ENCODE measurements at regions not wholly inside any gene's neighbourhood (a gene's known extent, or its start where the extent isn't known, plus 50 kb on each side); places are given as distances from the start of the nearest gene placed in this dataset.
"Not testable (repeated sequence)": the region's sequence is repeated elsewhere in the genome, so short reads cannot be mapped to it uniquely, and the experiment has no call there.

DNA sequence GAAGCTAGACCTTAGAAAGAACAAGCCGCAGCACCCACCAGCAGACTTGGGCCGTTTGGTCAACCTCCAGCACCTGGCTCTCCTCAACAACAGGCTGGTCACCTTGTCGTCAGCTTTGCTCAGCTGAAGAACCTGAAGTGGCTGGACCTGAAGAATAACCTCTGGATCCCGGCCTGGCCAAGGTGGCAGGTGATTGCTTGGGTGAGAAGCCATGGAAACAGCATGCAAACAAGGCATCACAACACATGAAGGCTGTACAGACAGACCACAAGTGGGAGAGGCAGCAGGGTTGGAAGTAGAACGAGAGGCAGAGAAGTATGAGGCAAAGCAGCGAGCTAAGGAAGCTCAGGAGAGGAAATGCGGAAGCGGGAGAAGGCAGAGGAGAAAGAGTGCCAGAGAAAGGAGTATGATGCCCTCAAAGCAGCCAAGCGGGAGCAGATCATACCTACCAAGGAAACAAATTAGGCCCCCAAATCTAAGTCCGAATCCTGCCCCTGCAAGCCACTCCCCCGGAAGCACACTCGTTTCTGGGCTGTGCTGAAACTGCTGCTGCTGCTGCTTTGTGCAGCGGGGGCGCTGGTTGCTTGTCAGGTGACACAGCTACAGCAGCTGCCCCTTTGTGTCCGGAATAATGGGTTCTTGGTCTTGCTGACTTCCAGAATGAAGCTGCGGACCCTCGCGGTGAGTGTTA is 121.6 kb upstream of the LGSN start:
- no peak for DNase-seq

DNA sequence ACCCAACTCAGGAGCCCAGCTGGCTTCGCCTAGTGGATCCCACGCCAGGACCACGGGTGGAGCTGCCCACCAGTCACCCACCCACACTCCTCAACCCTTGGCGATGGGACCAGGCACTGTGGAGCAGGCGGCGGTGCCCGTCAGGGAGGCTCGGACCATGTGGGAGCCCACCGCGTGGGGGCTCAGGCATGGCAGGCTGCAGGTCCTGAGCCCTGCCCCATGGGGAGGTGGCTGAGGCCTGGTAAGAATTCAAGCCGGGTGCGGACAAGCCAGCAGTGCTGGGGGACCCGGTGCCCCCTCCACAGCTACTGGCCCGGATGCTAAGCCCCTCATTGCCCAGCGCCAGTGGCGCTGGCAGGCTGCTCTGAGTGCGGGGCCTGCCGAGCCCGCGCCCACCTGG is 123.1 kb upstream of the LGSN start:
- no peak for DNase-seq

- no peak for DNase-seq
Measured at GRCh38 chr6:63444768-63445167, 125.0 kb upstream of the LGSN start.

DNA sequence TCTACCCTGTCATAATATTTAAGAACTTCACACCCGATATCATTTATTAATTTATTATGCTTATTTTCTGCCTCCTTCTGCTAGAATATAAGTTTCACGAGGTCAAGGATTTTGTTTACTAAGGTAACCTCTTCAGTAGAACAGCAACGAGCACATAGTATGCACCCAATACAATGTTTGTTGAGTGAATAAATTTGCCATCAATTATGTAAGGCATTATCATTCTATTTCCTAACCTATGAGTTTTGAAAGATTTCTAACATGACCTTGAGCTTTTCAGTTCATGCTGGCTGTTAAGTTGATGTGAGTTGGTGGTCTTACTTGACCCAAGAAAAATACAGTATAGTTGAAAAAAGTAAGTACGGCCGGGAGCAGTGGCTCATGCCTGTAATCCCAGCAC is 125.9 kb upstream of the LOC128125822 start:
- no peak for DNase-seq

DNA sequence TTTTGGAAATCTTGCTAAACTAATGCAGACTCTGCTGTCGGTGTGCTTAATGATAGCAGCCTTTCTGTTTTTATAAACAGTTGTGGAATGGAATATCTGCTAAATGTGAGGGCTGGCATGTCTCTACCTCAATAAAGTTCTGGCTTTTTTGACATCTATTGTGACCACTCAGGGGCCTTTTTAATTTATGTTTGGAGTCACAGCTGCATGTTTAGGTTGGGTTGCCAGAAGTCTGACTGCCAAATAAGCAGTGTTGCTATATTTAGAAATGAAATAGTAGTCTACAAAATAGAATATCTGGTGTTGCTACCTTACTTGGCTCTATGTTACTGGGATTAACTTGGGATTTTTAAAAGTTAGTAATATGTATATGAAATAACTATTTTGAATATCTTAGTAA is 125.1 kb upstream of the LOC128125822 start:
- no peak for DNase-seq

DNA sequence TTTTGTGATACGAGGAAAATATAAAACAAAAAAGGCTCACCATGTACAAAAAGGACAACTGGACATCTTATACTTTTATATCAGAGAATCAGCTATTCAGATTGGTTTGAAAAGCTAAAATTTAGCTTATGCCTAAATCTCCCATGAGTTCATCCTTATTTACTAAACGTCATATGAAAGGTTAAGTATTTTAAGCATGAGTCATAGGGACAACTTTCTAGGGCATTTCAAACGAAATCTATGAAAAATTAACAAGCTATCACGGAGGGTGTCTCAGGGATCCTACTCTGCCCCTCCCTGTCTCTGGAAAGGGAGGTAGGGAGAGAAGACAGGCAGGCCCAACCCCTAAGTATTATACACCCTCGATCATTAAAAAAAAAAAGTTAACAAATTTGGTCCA is 124.1 kb upstream of the LOC128125822 start:
- DNase-seq, result no peak

DNA sequence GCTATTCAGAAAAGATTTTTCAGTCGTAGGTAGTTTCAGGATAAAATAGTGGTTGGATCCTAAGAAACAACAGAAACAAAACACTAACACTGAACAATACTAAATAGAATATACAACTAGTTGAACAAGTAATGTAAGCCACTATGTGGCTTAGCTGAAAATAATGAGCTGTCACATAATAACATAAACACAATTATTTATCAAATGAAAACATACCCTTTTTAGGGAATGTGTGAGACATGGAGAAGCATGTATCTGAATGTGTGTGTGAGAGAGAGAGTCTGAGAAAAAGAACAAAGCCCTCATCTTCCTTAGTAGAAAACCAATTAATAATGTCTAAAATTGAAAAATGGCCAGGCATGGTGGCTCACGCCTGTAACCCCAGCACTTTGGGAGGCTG is 122.6 kb upstream of the LOC128125822 start:
- no peak for DNase-seq

DNA sequence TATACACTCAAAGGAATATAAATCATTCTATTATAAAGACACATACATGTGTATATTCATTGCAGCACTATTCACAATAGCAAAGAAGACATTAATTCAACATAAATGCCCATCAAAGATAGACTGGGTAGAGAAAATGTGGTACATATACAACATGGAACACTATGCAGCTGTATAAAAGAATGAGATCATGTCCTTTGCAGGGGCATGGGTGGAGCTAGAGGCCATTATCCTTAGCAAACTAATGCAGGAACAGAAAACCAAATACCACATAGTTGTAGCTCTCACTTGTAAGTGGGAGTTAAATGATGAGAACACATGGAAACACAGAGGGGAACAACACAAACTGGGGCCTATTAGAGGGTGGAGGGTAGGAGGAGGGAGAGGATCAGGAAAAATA is 121.0 kb upstream of the LOC128125822 start:
- no peak for DNase-seq

GRCh38 chr6:63452125-63452524 is 120.2 kb upstream of the LOC128125822 start:
- DNase-seq, result no peak

DNA sequence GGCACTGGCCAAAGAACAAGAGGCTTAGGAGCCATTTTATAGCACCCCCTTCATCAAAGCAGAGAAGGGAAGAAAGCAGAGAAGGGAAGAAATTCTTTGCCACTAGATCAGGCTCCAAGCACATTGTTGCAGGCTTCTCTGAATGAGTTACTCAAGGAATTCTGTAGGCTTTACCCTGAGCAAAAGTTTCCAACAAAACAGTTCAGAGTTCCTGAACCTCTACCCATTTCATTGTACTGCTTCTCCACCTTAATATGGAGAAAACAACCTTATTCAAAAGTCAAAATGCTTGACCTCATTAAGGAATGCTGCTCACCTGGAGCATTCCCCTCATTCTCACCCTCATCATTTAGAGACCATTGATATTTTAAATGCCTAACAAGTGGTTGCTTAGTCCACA is 115.5 kb upstream of the LOC128125822 start:
- DNase-seq, result no peak

- no peak for DNase-seq
Measured at GRCh38 chr6:63458480-63459115, 113.7 kb upstream of the LOC128125822 start.

DNA sequence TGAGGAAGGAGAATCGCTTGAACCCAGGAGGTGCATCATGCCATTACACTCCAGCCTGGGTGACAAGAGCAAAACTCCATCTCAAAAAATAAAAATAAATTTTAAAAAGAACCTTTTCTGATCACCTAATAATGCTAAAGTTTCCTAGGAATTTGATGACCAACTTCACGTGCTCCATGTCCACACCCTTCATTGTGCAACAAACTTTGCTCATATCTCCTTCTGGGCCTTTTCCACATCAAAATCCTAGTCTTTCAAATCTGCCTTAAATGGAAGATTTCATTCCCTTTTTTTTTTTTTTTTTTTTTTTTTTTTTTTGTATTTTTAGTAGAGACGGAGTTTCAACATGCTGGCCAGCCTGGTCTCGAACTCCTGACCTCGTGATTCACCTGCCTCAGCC is 112.5 kb upstream of the LOC128125822 start:
- DNase-seq, result no peak

- DNase-seq, result no peak
Measured at GRCh38 chr6:63460971-63461370, 111.3 kb upstream of the LOC128125822 start.

- DNase-seq, result no peak
Measured at GRCh38 chr6:63464060-63464459, 108.2 kb upstream of the LOC128125822 start.

GRCh38 chr6:63465750-63466149 is 106.5 kb upstream of the LOC128125822 start:
- no peak for DNase-seq

DNA sequence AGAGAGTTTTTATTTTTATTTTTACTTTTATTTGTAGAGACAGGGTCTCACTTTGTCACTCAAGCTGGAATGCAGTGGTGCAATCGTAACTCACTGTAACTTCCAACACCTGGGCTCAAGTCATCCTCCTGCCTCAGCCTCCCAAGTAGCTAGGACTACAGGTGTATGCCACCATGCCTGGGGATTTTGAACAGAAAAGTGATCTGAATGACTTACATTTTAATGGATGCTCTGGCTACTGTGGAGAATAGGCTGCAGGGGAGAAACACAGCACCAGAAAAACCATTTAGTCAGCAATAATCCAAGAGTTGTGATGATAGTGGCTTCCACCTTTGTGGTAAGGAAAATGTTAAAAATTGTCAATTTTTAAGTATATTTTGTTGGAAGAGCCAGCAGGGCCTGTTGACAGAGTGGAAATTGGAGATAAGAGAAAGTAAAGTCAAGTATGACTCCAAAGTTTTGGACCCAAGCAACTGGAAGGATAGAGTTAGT is 106.0 kb upstream of the LOC128125822 start:
- DNase-seq, result no peak

GRCh38 chr6:63467247-63467954 is 104.9 kb upstream of the LOC128125822 start:
- DNase-seq, result no peak

GRCh38 chr6:63471145-63471544 is 101.1 kb upstream of the LOC128125822 start:
- DNase-seq, result not testable (repeated sequence)

- DNase-seq, result no peak
Measured at GRCh38 chr6:63471654-63472053, 100.6 kb upstream of the LOC128125822 start.

DNA sequence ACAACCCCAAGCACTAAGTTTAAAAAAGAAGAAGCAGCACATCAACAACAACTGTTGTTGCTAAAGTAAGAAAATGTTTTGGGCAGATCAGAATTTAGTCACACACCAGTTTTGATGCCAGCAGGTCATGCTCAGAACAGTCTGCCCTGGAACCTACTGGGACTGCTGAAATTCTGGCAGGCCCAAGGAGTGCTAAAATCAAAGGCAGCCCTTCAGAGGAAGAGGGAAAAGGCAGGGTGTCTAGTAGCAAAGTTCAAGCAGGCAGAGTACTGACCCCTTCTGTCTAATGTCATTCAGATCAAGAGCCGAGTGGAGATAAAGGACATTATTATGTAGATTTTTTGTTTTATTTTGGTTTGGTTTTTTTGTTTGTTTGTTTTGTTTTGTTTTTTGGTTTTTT is 96.6 kb upstream of the LOC128125822 start:
- DNase-seq, result no peak

- no peak for DNase-seq
Measured at GRCh38 chr6:63476302-63476701, 96.0 kb upstream of the LOC128125822 start.

GRCh38 chr6:63477422-63478040 is 94.7 kb upstream of the LOC128125822 start:
- DNase-seq, result no peak

DNA sequence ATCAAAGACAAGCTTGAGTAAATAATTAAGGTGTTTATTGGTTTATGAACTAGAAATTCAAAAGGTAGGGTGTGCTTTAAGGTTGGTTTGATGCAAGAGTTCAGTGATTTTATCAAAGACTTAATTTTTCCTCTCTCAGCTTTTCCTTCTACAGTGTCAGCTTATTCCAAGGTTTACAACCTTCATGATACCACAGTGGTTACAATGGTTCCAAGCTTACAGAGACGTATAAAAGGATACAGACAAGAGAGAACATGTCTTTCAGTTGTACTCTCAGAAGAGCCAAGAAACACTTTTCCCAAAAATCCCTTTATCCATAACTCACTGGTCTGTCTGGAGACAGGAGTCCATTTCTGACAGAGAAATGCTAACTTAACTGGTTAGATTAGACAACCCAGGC is 93.5 kb upstream of the LOC128125822 start:
- DNase-seq, result no peak

GRCh38 chr6:63486196-63486595 is 86.1 kb upstream of the LOC128125822 start:
- no peak for DNase-seq

All from fibroblast of upper back skin (primary cell).